Stimulated activated CD4-positive, alpha-beta T cell treated with anti-CD3 and anti-CD28 coated beads, Interleukin-4, amount 100 ng/mL, for 48 hours (primary cell): ENCODE measurements at regions not wholly inside any gene's neighbourhood (a gene's known extent, or its start where the extent isn't known, plus 50 kb on each side); places are given as distances from the start of the nearest gene placed in this dataset.
"Not testable (repeated sequence)": the region's sequence is repeated elsewhere in the genome, so short reads cannot be mapped to it uniquely, and the experiment has no call there.

Experiments
- DNase-seq, 2 donors: peaks; one replicate each; pipeline ENCODE4 v3.0.0-alpha.2; 2020; ENCODE audit warnings: low read depth in 2 of 2

- DNase-seq: no peak
Observed at GRCh38 chr6:14290772-14291330, 173.3 kb downstream of the CD83 start.

GRCh38 chr6:14291331-14291730 is 173.8 kb downstream of the CD83 start:
- DNase-seq: no peak

GRCh38 chr6:14292119-14292518 is 174.5 kb downstream of the CD83 start:
- no peak for DNase-seq

GRCh38 chr6:14294270-14294951 is 176.8 kb downstream of the CD83 start:
- DNase-seq: no peak

- DNase-seq: not testable (repeated sequence)
Observed at GRCh38 chr6:14296698-14297097, 179.1 kb downstream of the CD83 start.

- not testable (repeated sequence) for DNase-seq
Observed at GRCh38 chr6:14297118-14297517, 179.5 kb downstream of the CD83 start.

GRCh38 chr6:14300189-14300588 is 182.6 kb downstream of the CD83 start:
- not testable (repeated sequence) for DNase-seq

GRCh38 chr6:14300721-14301120 is 183.1 kb downstream of the CD83 start:
- DNase-seq: not testable (repeated sequence)

- DNase-seq: not testable (repeated sequence)
Observed at GRCh38 chr6:14301477-14301876, 183.9 kb downstream of the CD83 start.

- DNase-seq: no peak
Observed at GRCh38 chr6:14305131-14305530, 187.6 kb downstream of the CD83 start.

GRCh38 chr6:14305624-14306023 is 188.1 kb downstream of the CD83 start:
- no peak for DNase-seq

GRCh38 chr6:14306151-14306906 is 188.8 kb downstream of the CD83 start:
- no peak for DNase-seq

- DNase-seq: no peak
Observed at GRCh38 chr6:14309516-14309915, 191.9 kb downstream of the CD83 start.

- DNase-seq: no peak
Observed at GRCh38 chr6:14309951-14310445, 192.4 kb downstream of the CD83 start.

GRCh38 chr6:14310960-14311359 is 193.4 kb downstream of the CD83 start:
- DNase-seq: no peak

GRCh38 chr6:14312587-14312986 is 195.0 kb downstream of the CD83 start:
- no peak for DNase-seq

- no peak for DNase-seq
Observed at GRCh38 chr6:14313248-14313647, 195.7 kb downstream of the CD83 start.

GRCh38 chr6:14315353-14315752 is 197.8 kb downstream of the CD83 start:
- no peak for DNase-seq

GRCh38 chr6:14316651-14317386 is 199.2 kb downstream of the CD83 start:
- DNase-seq: no peak

- DNase-seq: no peak
Observed at GRCh38 chr6:14317387-14317970, 199.9 kb downstream of the CD83 start.

GRCh38 chr6:14320332-14320731 is 202.8 kb downstream of the CD83 start:
- DNase-seq: no peak
